MM.1S (cell line): ENCODE measurements at regions not wholly inside any gene's neighbourhood (a gene's known extent, or its start where the extent isn't known, plus 50 kb on each side); places are given as distances from the start of the nearest gene placed in this dataset.

Experiments used
- DNase-seq: peaks from one replicate; pipeline ENCODE4 v3.0.0-alpha.2; 2015
- H2AFZ ChIP-seq: fragments of 300-600 bp; sonication (generic); 2 replicates; pipeline ENCODE4 v1.6.0; 2016; ENCODE audit warnings: antibody characterized with exemption, low read length
- H3F3A ChIP-seq: fragments of 300-600 bp; sonication (generic); 2 replicates; pipeline ENCODE4 v1.6.1; 2016; ENCODE audit warnings: mild to moderate bottlenecking, antibody characterized with exemption, low read length, moderate library complexity, mixed read lengths; ENCODE audit not compliant: insufficient read depth
- H3K27ac ChIP-seq: fragments of 300-600 bp; sonication (generic); 2 replicates; pipeline ENCODE4 v1.5.1; 2016; ENCODE audit warnings: mild to moderate bottlenecking, low read length
- H3K27me3 ChIP-seq: fragments of 300-600 bp; sonication (generic); replicated peaks from 2 replicates; pipeline ENCODE4 v1.6.0; 2016; ENCODE audit warnings: low read length; ENCODE audit not compliant: insufficient read depth
- H3K36me3 ChIP-seq: fragments of 300-600 bp; sonication (generic); replicated peaks from 2 replicates; pipeline ENCODE4 v1.6.1; 2016; ENCODE audit warnings: mild to moderate bottlenecking, low read length, mixed read lengths; ENCODE audit not compliant: insufficient read depth
- H3K4me1 ChIP-seq: fragments of 300-600 bp; sonication (generic); 2 replicates; pipeline ENCODE4 v1.6.1; 2016; ENCODE audit warnings: low read length, mixed read lengths
- H3K4me2 ChIP-seq: fragments of 300-600 bp; sonication (generic); 2 replicates; pipeline ENCODE4 v1.6.0; 2016; ENCODE audit warnings: low read depth, low read length
- H3K4me3 ChIP-seq: fragments of 300-600 bp; sonication (generic); 2 replicates; pipeline ENCODE4 v1.5.1; 2016; ENCODE audit warnings: low read length, mixed read lengths
- H3K79me2 ChIP-seq: fragments of 300-600 bp; sonication (generic); 2 replicates; pipeline ENCODE4 v1.6.1; 2016; ENCODE audit warnings: mixed run types, low read length, mixed read lengths
- H3K9ac ChIP-seq: fragments of 300-600 bp; sonication (generic); 2 replicates; pipeline ENCODE4 v1.6.1; 2016; ENCODE audit warnings: low read length, mixed read lengths
- H3K9me2 ChIP-seq: fragments of 300-600 bp; sonication (generic); replicated peaks from 2 replicates; pipeline ENCODE4 v1.6.1; 2016; ENCODE audit warnings: mild to moderate bottlenecking, low read length, mixed read lengths; ENCODE audit not compliant: insufficient read depth
- H3K9me3 ChIP-seq: fragments of 300-600 bp; sonication (generic); replicated peaks from 2 replicates; pipeline ENCODE4 v1.6.1; 2016; ENCODE audit warnings: mild to moderate bottlenecking, low read length, mixed read lengths; ENCODE audit not compliant: insufficient read depth
- H4K20me1 ChIP-seq: fragments of 300-600 bp; sonication (generic); 2 replicates; pipeline ENCODE4 v1.6.1; 2016; ENCODE audit warnings: mild to moderate bottlenecking, low read length, moderate library complexity, mixed read lengths; ENCODE audit not compliant: insufficient read depth
- CTCF ChIP-seq: fragments of 300-600 bp; sonication (generic); IDR thresholded peaks from 2 replicates; pipeline ENCODE4 v1.5.1; 2016; ENCODE audit warnings: antibody characterized with exemption, low read length, mixed read lengths
- EZH2 ChIP-seq: fragments of 300-600 bp; sonication (generic); optimal IDR thresholded peaks from 2 replicates; pipeline ENCODE3; 2017; ENCODE audit warnings: low read depth, mild to moderate bottlenecking, antibody characterized with exemption, low read length, mixed read lengths
- EZH2phosphoT487 ChIP-seq: fragments of 300-600 bp; sonication (generic); IDR thresholded peaks from 2 replicates; pipeline ENCODE4 v1.6.1; 2018; ENCODE audit warnings: antibody characterized with exemption, low read length

GRCh38 chr15:98187549-98187948 lies 227.0 kb downstream of the ARRDC4 start:
- no peaks in the 10 kb centered on the region for H3K79me2 ChIP-seq
- no peak overlapping the region for H3K9ac ChIP-seq
- TF ChIP-seq CTCF (no peak), EZH2phosphoT487 (no peak), EZH2 (no peak)
- DNase-seq = no peak
- H3K4me2 ChIP-seq = no peak overlapping the region
- no peaks in the 10 kb centered on the region for H3K27me3 ChIP-seq
- H3K36me3 ChIP-seq = no peaks in the 10 kb centered on the region
- no peak overlapping the region for H3K4me3 ChIP-seq
- H3K9me2 ChIP-seq = no peaks in the 10 kb centered on the region
- no peaks in the 10 kb centered on the region for H3F3A ChIP-seq
- H2AFZ ChIP-seq = no peak overlapping the region
- H4K20me1 ChIP-seq = no peaks in the 10 kb centered on the region
- no peaks in the 10 kb centered on the region for H3K9me3 ChIP-seq
- H3K4me1 ChIP-seq = no peaks in the 10 kb centered on the region
- H3K27ac ChIP-seq = no peak overlapping the region

GRCh38 chr15:98190914-98191313 lies 230.4 kb downstream of the ARRDC4 start:
- H3K4me1 ChIP-seq = no peaks in the 10 kb centered on the region
- no peaks in the 10 kb centered on the region for H3F3A ChIP-seq
- H3K36me3 ChIP-seq = no peaks in the 10 kb centered on the region
- no peak overlapping the region for H3K9ac ChIP-seq
- no peak overlapping the region for H3K4me3 ChIP-seq
- H3K79me2 ChIP-seq = no peaks in the 10 kb centered on the region
- no peaks in the 10 kb centered on the region for H4K20me1 ChIP-seq
- DNase-seq = no peak
- H3K27ac ChIP-seq = no peak overlapping the region
- H3K4me2 ChIP-seq = no peak overlapping the region
- no peaks in the 10 kb centered on the region for H3K9me3 ChIP-seq
- H3K9me2 ChIP-seq = no peaks in the 10 kb centered on the region
- no peak overlapping the region for H2AFZ ChIP-seq
- H3K27me3 ChIP-seq = no peaks in the 10 kb centered on the region
- no peak for TF ChIP-seq CTCF

GRCh38 chr15:98195796-98196195 lies 235.3 kb downstream of the ARRDC4 start:
- Histone ChIP-seq H3K36me3 (no peaks in the 10 kb centered on the region), H3K9me3 (no peaks in the 10 kb centered on the region), H3K4me1 (no peaks in the 10 kb centered on the region), H3K9me2 (no peaks in the 10 kb centered on the region), H3K79me2 (no peaks in the 10 kb centered on the region), H3K4me3 (no peak overlapping the region), H3K27ac (no peak overlapping the region), H3K9ac (no peak overlapping the region), H2AFZ (no peak overlapping the region), H4K20me1 (no peaks in the 10 kb centered on the region), H3K27me3 (no peaks in the 10 kb centered on the region), H3K4me2 (no peak overlapping the region), H3F3A (no peaks in the 10 kb centered on the region)
- no peak for DNase-seq
- TF ChIP-seq EZH2 (no peak), CTCF (no peak), EZH2phosphoT487 (no peak)

- H3F3A ChIP-seq = no peaks in the 10 kb centered on the region
- no peak for DNase-seq
- no peaks in the 10 kb centered on the region for H3K9me2 ChIP-seq
- no peaks in the 10 kb centered on the region for H3K27me3 ChIP-seq
- H4K20me1 ChIP-seq = no peaks in the 10 kb centered on the region
- H3K9me3 ChIP-seq = no peaks in the 10 kb centered on the region
- no peaks in the 10 kb centered on the region for H3K36me3 ChIP-seq
- H3K4me2 ChIP-seq = no peak overlapping the region
- no peaks in the 10 kb centered on the region for H3K4me1 ChIP-seq
- H3K27ac ChIP-seq = no peak overlapping the region
- no peak overlapping the region for H3K9ac ChIP-seq
- no peak overlapping the region for H2AFZ ChIP-seq
- H3K79me2 ChIP-seq = no peaks in the 10 kb centered on the region
- H3K4me3 ChIP-seq = no peak overlapping the region
- TF ChIP-seq CTCF (no peak), EZH2phosphoT487 (no peak), EZH2 (no peak)
Measured at GRCh38 chr15:98196371-98196770, 235.9 kb downstream of the ARRDC4 start.
